GDM1 (cell line): ENCODE measurements at regions not wholly inside any gene's neighbourhood (a gene's known extent, or its start where the extent isn't known, plus 50 kb on each side); places are given as distances from the start of the nearest gene placed in this dataset.
"Not testable (repeated sequence)": the region's sequence is repeated elsewhere in the genome, so short reads cannot be mapped to it uniquely, and the experiment has no call there.

Experiments
- DNase-seq: peaks from one replicate; lab custom pipeline; 2025; lab: John Stamatoyannopoulos, UW

DNA sequence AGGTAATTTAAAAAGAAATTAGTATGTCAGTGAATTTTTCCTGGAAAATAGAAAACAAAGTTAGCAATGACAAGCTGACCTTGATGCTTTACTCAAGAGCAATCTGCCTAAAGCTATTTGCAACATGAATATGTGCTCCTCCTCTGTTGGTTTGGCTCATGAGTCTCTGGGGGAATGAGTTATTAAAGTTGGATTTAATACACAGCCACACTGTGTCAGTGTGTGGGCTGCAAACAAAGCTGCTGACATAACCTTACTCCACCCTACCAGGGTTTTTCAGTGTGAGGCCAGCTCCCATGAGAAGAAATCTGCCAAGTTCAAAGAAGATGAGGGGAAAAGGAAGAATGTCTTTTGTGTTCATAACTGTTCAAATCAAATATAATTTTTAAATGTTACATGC, 280.5 kb downstream of the TLL1 start:
- DNase-seq, result no peak

DNA sequence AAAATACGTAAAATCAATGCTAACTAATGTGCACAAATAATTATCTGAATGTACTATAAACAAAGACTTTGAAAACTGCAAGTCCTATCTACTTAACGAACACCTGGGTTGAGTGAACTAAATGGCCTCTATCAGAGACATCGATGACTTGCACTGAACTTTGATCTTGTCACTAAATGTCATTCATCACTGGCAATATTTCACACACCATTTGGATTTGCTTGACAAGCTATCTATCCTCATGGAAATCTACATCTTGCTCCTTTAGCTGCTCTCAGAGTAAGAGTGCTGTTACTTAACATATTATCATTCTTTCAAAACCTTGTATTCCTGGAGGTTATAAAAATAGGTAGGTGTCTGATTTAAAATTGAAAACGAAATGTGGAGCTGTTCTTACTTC, 289.3 kb downstream of the TLL1 start:
- DNase-seq, result no peak

DNA sequence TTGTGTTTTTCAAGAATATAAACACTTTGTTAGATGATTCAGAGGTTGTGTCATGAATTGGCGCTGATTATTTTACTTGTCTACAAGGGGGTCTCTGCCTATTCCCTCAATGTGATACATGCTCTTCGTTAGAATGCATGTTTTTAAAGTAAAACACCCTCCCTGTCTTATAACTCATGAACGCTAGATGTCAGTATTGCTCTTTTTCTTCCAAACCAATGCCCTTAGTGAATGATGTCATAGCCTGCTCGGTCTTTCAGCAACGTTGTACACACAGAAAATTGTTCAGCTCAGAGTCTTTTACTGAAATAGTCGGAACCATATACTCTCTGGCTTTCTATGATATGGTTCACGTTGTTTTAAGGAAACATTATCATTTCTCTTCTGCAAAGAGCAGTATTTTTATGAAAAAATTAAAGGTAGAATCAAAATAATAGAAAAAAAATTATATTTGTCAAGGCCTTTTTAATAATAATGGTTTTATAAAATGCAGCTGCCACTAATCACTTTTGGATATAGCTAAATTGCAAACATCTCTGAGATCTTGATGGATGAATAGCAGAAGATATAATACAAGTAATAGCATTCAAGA, 292.9 kb downstream of the TLL1 start:
- DNase-seq, result peak; percentile 59

DNA sequence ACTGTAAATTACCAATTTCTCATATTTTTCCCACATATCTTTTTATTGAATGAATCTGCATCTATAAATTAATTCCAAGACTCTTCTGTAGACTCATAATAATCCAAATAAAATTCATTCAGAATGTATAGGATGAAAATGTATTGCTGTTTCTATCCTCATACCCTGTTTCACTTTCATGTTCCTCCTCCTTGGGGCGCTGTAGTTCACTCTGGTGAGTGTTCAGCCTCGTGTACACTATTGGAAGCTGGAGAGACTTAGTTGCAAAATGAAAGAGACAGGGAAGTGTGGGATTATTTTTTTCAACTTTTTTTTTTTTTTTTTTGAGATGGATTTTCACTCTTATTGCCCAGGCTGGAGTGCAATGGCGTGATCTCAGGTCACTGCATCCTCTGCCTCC, 296.1 kb downstream of the TLL1 start:
- DNase-seq, result no peak

DNA sequence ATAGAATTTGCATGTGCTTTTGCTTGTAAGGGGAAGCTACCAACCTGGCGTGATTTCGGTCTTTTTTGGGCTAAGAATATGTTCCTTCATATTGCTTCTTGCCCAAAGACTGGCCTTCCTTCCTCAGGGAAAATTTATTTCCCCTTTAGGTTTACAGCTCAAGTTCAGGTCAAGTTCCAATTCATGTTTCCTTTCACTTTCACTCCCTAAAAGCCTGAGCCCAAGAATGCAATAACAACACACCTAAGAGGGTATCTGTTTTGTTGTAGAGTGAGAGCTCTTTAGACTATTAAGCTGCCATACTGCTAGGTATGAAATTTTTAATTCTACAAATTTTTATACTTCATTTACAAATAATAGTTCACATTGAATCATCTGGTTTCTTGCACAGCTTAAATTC, 299.6 kb downstream of the TLL1 start:
- no peak for DNase-seq

DNA sequence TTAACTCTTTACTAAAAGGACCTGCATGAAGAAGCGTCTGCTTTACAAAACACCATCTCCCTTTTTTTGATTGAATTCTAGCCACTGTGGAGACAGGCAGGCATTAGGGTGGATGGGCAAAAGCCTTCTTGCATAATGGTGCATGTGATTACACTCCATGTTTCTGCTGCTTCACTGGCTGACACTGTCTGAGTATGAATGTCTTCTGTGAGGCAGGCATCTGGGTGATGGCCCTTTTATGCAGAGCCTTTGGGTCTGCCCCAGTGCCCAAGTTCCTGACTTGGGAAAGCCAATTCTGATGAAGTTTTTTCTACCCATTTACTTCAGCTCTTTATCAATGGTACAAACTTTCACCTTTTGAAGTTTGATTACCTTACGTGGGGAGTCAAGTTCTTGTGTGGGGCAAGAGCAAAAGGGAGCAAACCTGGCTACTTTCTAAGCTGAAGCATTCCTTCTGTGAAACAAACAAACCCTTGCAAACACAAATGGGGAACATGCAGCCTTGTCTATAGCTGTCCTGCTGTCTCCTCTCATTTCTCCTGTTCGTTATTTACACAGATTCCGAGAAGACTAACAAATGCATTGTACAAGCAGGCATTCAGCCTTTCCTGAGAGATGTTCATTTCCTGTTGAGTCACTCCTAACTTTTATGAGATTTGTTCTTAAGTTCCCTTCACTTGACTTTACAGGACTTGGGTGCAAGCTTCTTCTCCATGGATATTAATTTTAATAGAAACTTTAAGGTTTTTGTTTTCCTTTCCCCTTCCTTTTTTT, 301.9 kb downstream of the TLL1 start:
- DNase-seq, result no peak

DNA sequence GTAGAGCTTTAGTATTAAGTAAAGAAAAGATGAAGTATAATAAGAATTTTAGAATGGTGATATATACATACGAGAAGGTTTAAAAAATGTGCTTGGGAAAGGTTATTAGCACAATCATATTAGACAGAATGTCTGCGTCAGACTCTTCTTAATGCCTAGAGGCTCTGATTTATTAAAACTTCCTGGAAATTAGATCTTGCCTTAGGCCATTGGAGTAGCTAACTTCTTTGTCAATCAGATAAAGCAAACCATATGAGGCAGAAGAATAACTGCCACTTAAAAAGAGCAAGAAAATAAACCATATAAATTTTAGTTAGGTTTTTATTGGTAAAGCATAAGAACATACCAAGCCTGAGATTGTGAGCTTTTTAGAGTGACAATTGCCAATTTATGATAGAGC, 309.1 kb downstream of the TLL1 start:
- DNase-seq, result no peak

DNA sequence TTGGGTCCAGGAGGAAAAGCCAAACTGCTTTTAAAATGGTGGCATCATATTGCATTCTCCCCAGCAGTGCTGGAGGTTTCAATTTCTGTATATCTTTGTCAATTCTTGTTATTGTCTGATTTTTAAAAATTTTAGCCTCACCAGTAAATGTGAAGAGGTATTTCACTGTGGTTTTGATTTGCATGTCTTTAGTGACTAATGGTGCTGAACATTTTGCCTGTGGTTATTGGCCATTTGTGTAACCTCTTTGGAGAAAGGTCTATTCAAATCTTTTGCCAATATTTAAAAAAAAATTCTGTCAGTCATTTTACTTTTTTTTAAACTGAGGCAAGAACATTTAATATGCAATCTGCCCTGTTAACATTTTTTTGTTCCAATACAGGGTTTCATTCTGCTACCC, 322.1 kb downstream of the TLL1 start:
- DNase-seq, result no peak

DNA sequence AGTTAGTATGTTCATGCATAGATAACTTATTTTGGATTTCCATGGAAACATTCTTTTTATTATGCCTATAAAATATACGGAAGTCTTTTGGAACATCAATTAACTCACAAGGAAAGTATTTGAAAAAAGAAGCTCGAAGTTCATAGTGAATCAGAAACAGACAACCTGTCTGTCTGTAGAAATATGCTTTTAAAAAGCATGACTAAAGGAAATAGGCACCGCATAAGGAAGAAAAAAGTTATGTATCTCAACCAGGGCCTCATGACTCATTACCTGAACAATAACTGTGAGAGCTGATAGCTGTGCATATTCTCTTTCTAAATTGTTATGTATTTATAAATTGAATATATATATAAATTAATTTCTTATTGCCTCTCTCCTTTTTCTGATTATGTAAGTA, 324.1 kb downstream of the TLL1 start:
- DNase-seq, result no peak

DNA sequence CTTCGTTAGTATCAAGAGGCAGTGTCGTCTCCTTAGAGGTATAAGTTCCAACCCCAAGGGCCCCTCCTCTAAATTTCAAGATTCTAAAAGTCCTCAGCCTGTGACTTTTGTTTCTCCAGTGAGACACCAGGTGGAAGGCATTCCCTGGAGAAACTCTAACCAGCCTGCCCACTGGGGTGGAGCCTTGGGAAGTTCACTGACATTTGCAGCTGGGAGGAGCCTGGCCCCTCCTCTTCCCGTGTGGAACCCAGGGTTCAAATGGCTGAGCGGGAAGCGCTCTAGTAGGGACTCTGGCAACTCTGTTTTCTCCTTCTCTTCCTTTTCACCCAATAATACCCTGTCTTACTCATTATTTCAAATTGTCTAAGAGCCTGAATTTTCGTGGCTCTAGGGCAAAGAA, 325.0 kb downstream of the TLL1 start:
- DNase-seq, result no peak

DNA sequence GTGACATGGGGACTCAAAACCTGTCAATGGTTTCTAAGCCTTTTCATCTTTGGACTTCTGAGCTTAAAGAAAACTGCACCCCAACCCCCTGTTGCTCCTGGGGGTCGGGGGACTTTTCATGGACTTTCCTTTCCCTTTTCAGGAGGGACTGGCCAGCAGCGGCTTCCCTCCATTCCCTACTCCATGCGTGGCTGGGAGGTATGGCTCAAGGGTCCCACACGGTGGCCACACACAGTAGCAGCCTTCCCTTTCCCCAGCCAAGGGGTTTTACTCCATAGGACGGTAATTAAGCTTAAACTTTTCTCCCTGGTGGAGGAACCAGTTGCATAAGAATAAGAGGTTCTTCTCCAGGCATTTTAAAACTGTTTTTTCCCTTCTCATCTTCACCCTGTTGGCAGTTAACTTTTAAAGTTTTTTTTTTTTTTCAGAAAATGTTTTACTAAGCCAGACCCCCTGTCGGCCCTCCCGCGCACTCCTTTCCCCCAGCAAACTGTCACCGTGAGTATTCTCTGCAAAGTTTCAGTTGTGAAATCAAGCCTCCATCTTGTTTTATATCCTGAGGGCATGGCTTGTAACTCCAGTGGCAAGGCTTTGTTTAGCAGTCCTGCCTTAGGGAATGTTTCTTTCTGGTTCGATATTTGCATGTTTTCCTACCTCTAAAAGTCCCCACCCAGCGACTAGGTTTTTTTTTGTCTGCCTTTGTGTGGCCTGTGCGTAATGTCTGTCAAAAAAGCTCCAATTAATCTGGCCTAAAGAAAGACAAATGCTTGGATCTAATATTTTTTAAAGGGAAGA, 325.7 kb downstream of the TLL1 start:
- DNase-seq, result no peak

DNA sequence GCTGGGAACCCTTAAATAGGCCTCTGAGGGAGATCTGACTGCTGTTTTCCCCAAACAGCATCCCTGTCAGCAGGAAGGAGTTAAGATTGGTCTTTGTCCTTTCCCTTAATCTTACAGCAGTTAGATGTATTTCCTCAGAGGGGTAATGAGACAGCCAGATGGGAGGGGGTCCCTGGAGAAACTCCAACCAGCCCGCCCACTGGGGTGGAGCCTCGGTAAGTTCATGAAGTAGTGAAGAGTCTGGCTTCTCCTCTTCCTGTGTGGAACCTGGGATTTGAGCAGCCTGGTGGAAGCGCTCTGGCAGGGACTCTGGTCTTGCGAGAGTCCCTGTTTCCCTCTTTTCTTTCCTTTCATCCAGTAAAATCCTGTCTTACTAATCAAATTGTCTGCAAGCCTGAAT, 330.0 kb downstream of the TLL1 start:
- DNase-seq, result no peak

DNA sequence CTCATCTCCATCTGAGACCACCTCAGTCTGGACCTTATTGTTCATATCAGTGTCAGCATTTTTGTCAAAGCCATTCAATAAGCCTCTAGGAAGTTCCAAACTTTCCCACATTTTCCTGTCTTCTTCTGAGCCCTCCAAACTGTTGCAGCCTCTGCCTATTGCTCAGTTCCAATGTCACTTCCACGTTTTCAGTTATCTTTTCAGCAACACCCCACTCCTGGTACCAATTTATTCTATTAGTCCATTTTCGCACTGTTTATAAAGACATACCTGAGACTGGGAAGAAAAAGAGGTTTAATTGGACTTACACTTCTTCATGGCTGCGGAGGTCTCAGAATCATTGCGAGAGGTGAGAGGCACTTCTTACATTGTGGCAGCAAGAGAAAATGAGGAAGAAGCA, 339.3 kb downstream of the TLL1 start:
- DNase-seq, result not testable (repeated sequence)

DNA sequence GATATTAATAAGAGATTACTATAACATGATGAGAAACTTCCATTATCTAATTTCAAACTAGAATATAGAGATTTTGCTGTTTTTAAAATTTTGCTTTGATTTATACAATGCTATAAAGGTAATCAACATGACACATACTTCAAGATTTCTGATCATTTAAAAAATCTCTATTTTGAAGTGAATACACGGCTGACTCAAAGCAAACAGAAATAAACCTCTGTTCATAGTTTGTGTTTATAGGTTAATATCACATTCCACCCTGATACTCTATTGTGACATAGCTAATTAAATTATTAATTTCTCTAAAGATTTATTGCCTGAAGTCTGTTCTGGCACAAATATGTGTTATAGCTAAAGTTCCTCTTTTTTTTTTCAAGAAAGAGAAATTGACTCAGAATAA, 349.2 kb downstream of the TLL1 start:
- DNase-seq, result no peak

DNA sequence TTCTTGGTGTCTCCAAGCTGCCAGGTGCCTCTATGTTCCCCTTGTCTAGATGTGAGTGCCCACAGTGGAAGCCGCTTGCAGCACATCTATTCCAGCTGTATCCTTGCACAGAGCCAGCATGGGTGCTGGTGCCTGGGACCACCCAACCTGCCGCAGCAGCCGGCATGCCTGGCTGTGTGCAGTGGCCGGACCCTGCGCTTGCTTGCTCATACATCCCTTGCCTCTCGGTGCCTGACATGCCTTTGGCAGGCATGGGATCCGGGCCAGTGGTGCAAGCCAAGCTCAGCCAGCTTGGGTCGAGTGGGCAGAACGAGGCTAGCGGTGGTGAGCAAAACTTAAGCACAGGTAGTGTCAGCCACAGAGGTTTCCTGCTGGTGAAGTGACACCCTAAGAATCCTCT, 355.1 kb downstream of the TLL1 start:
- no peak for DNase-seq

DNA sequence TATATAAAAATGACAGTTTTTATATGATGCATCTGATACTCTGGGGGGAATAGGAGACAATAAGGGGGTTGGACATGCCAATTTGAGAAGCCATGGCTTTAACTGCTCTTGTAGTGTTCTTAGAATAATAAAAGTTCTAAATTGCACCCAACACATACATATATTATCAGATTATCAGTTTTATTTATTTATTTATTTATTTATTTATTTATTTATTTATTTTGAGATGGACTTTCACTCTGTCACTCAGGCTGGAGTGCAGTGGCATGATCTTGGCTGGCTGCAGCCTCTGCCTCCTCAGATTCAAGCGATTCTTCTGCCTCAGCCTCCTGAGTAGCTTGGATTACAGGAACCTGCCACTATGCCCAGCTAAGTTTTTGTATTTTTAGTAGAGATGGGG, 356.8 kb downstream of the TLL1 start:
- DNase-seq, result no peak

DNA sequence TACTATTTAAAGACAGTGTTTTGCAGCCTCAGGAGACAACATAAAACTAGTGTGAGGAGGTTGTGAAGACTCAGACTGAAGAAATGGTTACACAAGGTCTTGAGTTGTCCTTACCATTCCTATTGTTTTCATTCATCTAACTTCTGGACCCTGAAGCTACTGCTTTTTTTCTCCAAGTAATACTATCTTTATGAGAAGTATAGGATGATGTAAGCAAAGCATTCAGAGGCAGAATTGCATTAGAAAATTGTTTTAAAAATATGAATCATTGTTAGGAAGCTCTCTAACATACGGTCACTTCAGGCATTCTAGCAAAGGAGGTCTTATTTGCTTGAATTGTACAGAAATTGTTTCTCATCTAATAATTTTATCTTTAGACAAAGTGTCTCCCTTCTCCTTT, 357.8 kb downstream of the TLL1 start:
- no peak for DNase-seq

DNA sequence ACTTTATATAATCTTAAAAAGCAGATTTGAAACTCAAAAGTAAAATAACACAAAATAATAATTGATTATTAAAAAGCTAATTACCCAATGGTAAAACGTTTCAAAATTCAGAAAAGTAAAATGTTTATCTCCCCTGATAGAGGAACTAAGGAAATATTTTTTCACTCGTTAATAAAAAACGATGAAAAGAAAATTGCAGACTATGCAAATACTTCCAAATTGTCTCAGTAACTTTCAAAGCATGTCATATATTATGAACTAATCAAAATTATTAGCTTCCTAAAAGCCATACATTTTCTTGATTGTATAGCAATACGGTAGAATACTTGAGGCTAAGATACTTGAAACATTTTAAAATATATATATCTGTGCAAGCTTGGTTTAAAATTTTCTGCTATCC, 366.3 kb downstream of the TLL1 start:
- no peak for DNase-seq

DNA sequence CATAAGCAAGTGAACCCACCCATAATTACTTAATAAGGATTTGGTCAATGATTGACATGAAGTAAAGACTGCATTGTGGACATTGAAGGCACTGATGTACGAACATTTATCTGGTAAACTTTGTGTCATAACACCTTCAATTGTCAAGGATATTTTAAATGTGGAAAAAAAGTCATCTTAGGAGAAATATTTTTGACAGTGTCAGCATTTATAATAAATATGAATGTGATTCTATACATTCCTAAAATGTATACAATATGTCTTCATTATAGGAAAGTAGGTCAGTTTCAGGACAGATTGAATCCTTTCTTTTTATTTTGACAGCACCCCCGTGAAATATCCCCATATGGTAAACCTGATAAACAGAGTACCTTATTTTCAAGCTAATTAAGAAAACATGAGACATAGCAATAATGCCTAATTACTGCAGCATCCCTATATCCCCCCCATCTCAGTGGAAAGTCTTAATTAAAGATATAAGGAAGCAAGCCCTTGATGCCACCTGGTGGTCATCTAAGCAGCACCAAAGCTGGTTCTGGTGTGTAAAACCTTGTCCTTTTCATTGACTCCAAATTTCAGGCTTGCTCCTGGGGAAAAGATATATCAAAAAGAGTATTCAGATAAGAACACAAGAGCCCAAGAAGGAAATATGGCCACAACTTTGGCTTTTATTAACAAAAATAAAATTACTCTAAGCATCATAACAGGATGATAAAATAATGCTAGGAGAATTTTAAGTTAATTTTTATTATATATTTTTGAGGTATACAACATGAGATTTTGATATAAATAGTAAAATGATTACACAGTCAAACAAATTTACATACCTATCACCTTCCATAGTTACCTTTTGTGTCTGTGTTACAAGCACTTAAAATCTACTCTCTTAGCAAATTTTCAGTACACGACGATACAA, 379.7 kb downstream of the TLL1 start:
- no peak for DNase-seq

DNA sequence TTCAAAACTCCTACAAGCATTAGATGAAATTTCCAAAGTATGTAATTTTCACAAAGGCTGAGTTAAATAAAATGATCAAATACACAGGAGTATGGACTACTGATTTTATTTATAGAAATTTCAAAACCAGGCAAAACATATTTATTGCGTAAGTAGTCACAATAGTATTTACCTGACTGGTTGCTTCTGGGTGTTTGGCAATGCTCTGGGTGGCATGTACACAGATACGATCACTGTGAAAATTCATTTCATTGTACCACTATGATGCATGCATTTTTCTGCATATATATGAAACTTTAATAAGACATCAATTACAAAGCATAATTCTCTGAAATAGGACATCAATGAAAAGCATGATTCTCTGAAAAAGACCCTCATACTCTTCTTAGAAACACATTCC, 384.2 kb downstream of the TLL1 start:
- DNase-seq, result no peak

DNA sequence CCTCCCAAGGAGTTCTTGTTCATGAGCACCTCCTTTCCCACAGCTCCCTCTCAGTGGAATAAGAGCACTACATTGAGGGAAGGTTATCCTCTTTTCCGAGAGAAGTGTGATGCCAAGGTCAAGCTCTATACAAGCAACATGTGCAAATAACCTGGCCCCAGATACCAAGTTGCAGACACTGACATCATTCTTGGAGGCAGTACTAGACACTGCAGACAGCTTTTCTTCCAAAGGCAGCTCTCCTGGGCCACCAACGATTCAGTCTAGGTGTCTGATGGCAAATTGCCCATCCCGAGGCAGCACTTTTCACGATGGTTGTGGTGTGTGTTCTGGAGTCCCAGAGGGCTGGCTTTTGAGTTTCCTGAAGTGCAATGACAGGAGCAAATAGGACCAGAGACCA, 384.9 kb downstream of the TLL1 start:
- no peak for DNase-seq

DNA sequence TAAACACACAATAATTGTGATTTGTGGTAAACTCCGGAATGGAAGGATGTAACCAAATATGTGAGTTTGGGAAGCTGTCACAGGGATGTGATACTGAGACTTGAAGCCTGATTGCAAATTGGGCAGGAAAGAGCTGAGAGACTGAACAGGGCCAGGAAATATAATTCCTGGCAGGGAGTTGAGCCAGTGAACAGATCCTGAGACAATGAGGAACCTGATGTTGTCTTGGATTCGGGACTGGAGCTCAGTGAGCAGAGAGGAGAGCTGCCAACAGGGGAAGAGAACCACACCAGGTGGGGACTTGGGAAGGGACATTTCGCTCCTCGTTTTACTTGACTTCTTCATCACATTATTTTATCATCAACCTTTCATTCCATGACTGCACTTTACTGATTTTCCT, 386.0 kb downstream of the TLL1 start:
- DNase-seq, result no peak
